Activated gamma-delta T cell treated with Interleukin-2 at 50 U/mL for 16 hours (primary cell): ENCODE measurements at regions not wholly inside any gene's neighbourhood (a gene's known extent, or its start where the extent isn't known, plus 50 kb on each side); places are given as distances from the start of the nearest gene placed in this dataset.

Experiments used
- DNase-seq: peaks from one replicate; pipeline ENCODE4 v3.0.0-alpha.2; 2020

- DNase-seq, result no peak
Observed at GRCh38 chr10:28930514-28931495, 253.5 kb downstream of the BAMBI start.

GRCh38 chr10:28935061-28935460 lies 257.7 kb downstream of the BAMBI start:
- no peak for DNase-seq

- no peak for DNase-seq
Observed at GRCh38 chr10:28937959-28938358, 260.6 kb downstream of the BAMBI start.

GRCh38 chr10:28938745-28939144 lies 261.4 kb downstream of the BAMBI start:
- DNase-seq, result no peak

DNA sequence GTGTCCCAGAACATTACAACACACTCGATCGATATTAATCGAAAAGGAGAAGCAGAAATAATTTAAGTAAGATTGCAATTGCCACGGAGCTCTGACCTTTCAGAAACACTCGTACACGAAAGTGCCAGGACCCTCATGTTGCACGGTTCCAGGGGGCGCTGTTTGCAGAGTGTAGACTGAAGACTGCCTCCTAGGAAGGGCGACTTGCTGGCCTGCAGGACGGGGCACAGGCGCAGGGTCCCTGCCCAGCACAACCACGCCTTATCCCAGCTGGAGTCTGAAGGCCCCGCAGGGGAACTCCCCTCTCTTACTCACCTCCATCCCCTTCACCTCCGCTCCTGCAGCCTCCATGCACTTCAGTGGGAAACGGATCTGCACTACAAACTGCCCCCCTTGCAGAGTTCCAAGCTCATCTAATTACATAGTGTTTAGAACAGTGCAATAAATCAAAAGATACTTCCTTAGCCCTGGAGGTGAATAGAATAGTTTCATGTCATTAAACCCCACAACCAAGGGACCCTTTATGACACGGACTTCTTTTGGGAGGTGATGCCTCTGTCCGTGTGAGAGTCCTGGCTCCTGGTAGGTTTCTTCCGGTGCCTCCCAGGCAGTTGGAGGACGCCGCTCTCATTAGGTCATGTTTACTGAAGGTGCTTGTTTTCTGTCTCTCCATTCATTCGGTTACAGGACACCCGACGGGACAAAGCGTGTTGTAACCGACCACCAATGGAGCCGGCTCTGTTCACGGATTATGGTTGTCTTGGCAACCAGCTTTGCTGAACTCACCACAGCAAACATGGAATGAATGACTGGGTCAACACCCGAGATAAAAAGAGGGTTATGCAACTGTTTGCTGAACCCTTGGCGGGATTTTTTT lies 262.2 kb downstream of the BAMBI start:
- no peak for DNase-seq

DNA sequence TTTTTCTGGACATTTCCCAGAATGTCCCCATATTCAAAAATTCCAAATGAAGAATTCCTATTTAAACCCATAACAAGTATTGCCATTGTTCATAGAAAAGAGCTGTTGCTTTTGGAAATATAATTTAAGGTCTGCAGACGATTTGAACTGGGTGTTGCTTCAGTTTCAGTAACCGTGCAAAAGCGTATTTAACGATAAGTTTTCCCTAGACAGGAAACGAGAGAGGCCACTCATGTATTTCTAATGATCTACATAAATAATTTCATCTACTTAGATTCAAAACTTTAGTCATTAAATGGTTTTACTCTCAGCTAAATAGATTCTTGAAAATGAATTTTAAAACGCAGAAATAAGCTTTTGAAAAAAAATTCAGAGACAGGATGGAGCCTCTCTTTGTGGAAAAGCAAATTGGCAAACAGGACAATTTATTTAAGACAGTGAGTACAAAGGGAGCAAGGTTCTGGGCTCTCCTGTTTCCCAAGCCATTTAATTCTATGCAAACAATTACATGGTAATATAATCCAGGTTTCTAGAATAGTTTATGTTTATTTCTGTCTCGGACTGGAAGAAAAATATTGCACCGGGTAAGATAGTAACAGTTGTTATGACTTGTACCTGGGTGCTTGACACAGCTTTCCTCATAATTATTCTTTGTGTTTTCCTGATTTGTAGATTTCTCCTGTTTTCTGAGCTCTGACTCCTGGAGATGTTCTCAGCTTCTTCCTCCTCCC lies 263.0 kb downstream of the BAMBI start:
- DNase-seq, result no peak

DNA sequence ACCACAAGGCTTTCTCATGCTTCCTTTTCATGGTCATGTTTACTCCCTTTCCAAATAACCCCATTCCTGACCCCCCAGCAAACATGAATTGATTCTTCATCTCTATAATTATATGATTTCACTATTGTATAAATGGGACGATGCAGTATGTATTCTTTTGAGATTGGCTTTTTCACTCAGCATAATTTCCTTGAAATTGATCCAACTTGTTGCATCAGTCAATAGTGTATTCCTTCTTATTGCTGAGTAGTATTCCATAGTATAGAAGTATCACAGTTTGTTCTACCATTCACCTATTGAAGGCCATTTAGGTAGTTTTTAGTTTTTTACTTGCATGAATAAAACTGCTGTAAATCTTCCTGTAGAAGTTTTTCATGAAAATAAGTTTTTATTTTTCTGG lies 264.7 kb downstream of the BAMBI start:
- DNase-seq, result no peak

- DNase-seq, result no peak
Observed at GRCh38 chr10:28945959-28946358, 268.6 kb downstream of the BAMBI start.

GRCh38 chr10:28946479-28946878 lies 269.2 kb downstream of the BAMBI start:
- DNase-seq, result no peak

- DNase-seq, result no peak
Observed at GRCh38 chr10:28947171-28947570, 269.9 kb downstream of the BAMBI start.

- no peak for DNase-seq
Observed at GRCh38 chr10:28948046-28948445, 270.7 kb downstream of the BAMBI start.

DNA sequence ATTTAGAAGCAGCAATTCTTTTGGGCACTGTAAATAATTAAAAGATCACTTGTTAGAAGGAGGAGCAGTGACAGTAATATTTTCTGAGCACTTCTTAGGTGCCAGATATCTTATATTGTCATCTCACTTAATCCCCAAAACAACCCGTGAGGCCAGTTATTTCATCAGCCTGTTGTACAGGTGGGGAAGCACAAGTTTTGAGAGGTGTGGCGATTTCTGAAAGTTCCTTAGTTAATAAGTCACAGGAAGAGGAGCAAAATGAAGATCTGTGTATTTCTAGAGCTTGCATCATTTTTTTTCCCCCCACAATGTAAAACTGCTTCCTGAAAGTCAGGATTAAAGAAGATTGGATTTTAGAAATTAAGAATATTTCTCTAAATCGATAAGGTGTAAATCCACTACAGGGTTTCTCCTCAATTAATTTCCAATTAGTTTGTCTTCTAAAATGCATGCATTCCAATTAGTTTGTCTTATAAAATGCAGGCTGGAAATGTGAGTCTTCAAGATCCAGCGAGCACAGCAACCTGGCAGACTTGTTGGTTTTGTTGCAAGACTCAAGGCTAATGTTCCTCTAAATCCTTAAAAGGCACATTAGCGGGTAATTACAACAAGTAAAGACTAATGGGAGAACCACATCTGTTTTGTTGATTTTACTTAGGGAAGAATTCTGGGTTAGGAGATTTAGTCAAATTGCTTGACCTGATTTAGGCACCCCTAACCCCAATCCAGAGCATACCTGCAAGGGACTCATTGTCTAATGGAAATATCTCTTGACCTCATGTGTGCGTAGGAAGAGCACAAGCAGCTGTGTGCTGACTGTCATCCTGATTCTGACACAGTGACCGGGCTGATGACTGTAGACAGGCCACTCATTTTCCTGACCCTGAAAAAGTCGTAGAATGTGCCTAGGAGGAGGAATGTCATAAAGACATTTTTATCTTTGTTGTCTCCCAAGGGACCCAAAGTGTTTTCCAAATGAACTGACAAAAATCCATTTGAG lies 272.0 kb downstream of the BAMBI start:
- no peak for DNase-seq

DNA sequence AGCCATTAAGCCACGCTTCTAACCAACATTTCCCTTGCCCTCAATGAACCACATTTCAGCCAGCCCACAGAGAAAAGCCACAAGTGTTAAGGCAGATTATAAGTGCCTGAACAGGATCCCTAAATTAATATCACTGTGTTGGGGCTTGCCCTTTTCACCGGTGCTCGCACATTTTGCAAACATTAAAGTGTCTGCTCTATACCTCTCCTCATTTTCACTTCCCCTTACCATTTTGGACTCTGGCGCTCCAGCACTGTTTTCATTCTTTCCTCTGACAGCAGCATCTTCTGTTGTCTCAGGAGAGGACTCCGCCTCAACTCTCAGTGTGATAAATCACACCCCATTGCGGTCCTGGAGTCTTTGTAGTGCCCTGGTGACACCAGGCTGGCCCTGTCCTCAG lies 274.2 kb downstream of the BAMBI start:
- no peak for DNase-seq

GRCh38 chr10:28952523-28952922 lies 275.2 kb downstream of the BAMBI start:
- DNase-seq, result no peak

- DNase-seq, result no peak
Observed at GRCh38 chr10:28954211-28954610, 276.9 kb downstream of the BAMBI start.

GRCh38 chr10:28958468-28958867 lies 281.1 kb downstream of the BAMBI start:
- no peak for DNase-seq

DNA sequence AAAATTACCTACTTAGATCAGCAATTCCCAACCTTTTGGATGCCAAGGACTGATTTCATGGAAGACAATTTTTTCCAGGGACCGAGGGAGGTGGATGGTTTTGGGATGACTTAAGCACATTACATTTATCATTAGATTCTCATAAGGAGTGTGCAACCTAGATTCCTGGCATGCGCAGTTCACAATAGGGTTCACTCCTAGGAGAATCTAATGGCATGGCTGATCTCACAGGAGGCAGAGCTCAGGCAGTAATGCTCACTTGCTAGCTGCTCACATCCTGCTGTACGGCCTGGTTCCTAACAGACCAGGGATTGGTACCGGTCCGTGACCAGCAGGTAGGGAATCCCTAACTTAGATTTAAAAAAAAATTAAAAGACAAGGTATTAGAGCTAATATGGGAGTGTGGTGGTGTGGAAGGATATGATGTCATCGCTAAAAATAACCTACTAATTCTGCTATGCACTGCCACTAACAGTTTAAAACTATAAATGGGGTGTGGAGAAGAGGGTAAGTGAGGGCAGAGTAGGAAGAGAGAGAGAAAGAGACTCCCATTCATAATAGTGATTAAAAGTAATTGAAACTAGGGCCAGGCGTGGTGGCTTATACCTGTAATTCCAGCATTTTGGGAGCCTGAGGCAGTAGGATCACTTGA lies 282.7 kb downstream of the BAMBI start:
- DNase-seq, result no peak

GRCh38 chr10:28962768-28963167 lies 285.4 kb downstream of the BAMBI start:
- DNase-seq, result no peak

DNA sequence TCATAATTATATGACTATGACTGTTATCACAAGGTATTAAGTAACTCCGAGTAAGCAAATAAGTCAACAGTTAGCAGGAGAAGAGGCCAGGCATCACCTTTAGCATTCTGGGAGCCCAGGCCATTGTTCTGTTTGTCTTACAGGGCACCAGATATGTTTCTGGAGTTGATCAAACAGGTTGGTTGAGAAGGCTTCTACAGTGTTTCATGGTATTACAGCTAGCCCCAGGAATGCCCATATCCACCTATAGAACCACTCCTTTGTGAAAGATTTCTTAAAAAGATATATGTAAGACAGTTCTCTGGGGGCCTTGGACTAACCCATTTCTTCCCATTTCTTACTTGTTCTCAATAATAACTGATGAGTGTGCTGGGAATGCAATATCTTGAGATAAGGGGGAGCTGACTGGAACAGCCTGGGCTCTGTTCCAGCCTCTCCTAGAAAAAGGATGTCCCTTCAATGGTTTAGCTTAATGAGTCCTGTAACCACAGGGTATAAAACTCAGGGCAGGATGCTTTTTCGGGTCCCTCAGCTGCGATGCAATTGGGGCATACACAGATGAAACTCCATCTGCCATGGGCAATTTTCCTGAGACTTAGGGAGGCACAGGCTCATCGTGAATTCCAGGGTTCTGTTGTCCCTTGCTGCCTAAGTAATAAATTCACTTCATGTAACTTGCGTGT lies 286.4 kb downstream of the BAMBI start:
- no peak for DNase-seq

GRCh38 chr10:28965937-28966336 lies 288.6 kb downstream of the BAMBI start:
- DNase-seq, result no peak

- no peak for DNase-seq
Observed at GRCh38 chr10:28967031-28967430, 289.7 kb downstream of the BAMBI start.
